ENCODE measurements at regions not wholly inside any gene's neighbourhood (a gene's known extent, or its start where the extent isn't known, plus 50 kb on each side); places are given as distances from the start of the nearest gene placed in this dataset.

DNA sequence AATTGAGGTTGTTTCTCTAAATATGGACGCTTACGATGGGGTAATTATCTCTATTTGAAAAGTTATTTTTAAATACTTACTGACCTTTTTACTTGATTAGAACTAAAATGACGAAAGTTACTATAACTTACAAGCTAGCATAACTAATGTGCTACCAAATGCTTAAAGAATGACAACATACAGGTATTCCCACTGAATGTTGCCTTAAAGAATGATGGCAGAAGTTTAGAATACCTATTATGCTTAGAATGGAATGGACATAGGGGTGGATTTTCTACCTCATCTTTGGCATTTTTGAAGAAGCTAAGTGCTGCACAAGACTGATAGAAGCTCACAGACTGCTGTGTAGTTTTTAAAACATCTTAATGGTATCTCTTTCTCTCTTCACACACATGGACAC is 284.8 kb downstream of the THBS2 start:
- no peak for DNase-seq (ENCODE audit: low spot score)

DNA sequence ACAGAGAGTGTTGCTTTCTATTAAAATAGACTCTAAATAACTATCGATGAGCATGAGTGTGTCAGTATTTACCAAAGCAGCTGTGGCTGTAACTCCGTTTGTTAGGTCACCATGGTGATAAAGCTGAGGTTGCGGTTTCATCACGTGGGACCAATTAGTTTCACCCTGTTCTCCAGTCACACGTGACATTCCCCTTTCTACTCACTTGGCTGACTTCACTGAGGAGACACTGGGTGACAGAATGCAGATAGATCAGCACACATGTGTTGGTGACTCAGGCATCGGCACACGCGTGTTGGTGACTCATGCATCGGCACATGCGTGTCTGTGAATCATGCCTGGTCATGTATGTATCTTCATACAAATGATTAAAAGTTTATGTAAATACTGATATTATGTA is 285.4 kb downstream of the THBS2 start:
- no peak for DNase-seq (ENCODE audit: low spot score)

DNA sequence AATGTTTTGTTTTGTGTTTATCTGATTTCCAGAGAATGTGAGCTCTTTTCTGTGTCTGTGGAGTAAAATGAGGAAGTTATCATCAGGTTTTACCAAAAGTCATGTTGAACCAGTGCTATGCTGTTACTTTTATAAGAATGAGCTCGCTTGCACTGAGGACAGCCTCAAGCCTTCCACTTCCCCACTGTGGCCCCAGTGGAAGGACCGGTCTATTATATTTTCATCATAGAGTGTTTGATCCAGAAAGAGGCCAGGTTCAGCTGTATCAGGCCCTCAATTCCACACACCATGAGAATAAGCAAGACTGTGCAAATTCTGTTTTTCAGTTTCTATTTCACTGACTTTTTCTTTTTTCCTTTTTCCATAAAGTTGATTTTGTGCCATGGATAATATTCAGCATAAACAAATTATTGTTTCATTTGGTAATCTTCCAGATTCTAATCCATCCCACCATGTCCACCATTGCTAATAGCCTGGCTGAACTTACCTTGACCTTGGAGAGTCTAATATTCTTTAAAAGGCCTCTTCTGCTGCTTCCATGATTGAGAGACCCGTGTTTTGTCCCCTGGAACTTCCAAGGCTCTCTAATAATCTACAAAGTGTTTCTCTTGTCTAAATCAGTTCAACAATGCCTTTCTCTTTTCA is 286.2 kb downstream of the THBS2 start:
- no peak for DNase-seq (ENCODE audit: low spot score)

DNA sequence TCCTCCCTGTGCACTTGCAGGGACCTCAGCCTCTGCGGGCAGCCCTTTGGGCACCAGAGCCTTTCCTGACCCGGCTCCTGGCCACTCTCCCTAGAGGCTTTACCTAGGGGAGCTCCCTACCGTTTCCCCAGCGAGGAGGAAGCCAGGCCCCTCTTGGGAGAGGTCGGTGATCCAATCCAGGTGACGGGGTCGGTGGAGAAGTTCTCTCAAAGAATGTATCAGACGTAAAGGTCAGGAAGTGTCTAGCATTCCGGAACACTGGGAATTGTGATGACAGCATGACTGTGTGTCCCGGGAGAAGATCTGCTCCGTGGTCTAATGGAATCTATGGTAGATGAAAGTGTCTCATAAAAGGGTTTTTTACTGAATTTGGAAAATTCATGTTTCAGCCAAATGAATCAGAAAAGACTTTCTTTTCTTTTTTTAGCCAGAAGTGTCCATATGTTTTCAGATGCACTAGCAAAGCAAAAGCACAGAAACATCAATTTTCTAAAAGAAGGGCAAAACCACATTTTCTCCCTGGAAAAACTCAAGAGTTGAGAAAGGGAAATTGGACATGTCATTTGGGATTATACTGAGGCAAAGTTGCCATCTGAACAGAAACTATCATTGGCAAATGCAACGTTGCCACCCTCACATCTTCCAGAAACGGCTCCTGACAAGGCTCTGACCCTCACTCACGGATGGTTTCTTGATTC is 289.4 kb downstream of the THBS2 start:
- DNase-seq (ENCODE audit: low spot score): no peak

DNA sequence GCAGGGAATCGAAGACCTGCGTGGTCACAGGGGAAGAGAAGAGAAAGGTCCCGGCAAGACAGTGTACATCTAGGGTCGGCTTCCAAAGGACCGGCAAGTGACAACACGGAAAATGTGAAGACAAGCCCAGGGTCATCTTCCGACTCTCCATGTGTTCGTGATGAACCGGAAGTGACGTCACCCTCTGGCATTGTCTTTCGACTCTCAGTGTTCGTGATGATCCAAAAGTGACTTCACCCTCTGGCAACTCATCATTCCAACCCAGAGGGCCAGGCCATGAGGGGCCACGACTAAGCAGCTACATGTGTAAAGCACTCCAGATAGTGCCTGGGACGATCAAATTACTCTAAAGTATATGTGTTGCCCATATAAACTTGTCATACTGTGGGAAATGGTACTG is 290.8 kb downstream of the THBS2 start:
- no peak for DNase-seq (ENCODE audit: low spot score)

DNA sequence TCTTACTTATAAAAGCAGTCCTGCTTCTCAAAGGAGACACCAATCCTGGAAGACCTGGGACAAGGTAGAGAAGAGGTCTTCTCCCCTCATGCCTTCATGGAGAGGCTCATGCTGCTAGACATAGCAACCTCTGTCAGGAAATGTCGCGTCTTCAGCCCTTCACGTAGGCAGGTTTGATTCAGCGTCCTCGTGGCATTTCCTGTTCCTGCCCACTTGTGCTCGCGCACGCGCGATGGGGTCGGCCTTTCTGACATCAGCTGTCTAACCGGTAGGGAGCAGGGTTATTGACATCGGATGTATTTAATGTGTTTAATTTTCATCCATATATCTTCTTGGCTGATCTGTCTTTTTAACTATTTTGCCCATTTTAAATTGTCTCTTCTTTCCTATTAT is 292.4 kb downstream of the THBS2 start:
- no peak for DNase-seq (ENCODE audit: low spot score)

DNA sequence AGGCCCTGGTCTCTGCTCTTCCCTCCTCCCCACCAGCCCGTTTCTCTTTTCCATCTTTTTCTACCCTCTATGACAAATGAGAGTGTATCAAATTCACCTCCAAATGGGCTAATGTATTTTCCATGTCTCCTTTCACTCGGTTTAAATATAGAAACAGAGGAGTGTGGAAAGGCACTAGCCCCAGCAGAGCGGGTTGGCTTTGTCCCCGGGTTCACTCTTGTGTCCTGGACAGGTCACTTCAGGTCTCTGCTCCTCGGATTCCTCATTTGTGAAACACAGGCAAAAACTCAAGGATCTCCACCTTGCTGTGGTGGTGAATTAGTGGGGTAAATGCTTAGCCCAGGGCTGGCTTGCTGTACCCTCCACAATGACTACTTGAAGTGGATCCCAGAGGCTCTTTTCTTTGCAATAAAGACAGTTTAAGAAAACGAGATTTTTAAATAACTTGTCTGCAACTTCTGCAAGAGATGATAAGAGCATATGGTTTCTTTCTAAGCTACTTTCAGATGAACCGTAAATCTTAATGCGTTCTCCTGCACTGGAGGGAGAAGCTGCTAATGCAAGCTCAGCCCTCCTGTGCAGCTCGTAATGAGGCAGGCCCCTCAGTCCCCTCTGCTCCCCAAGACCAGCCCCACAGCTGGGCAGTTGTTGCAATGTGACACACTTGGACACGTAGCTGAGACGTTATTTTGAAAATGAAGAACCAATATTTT is 292.9 kb downstream of the THBS2 start:
- no peak for DNase-seq (ENCODE audit: low spot score)

DNA sequence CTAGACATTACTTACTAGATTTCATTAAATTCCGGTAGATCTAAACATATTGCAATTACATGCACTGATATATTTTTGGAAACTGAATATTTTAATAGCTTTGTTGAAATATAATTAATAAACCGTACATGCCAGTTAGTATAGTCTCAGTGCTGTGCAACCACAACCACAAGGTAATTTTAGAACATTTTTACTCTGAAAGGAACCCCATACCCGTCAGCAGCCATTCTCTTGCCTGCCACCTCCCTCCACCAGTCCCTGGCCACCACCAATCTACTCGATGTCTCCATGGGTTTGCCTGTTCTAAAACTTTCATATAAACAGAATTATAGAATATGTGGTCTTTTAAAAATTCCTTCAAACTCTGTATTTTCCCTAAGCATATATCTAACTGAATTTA is 293.9 kb downstream of the THBS2 start:
- no peak for DNase-seq (ENCODE audit: low spot score)

DNA sequence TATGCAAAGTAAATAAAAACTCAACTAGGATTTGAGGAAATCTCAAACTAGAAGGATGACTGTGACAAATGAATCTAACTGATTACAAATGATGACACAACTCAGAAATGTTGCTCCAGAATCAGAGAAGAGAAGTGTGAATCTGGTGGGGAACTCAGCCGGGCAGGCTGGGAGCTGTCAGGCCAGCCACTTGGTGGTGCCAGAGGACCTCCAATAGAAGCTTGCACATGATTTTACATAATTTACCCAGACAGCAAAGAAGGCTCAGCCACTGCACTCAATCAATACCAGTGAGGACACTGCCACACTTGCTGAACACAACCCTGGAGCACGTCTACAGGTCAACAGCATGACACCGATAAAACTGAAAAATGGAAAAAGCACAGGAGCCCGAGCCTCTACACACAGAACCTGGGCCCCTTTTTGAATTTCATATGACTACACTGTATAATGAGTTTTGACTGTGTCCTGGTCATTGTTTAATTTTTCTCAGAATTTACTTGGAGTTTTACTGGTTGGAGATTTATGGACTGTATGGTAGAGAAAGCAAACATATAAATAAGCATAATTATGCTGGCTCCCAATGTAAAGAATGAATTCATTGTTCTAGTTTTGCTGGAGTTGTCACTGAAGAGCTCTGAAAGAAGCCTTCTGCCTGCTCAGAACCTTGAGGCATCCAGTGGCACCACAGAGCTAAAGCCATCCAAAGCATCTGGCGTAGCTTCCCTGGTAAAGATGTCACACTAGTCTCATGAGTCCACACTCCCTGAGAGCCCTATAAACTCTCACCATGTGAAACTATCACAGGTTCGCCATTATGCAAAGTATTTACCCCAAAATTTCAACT is 296.5 kb downstream of the THBS2 start:
- DNase-seq (ENCODE audit: low spot score): peak; percentile 25

DNA sequence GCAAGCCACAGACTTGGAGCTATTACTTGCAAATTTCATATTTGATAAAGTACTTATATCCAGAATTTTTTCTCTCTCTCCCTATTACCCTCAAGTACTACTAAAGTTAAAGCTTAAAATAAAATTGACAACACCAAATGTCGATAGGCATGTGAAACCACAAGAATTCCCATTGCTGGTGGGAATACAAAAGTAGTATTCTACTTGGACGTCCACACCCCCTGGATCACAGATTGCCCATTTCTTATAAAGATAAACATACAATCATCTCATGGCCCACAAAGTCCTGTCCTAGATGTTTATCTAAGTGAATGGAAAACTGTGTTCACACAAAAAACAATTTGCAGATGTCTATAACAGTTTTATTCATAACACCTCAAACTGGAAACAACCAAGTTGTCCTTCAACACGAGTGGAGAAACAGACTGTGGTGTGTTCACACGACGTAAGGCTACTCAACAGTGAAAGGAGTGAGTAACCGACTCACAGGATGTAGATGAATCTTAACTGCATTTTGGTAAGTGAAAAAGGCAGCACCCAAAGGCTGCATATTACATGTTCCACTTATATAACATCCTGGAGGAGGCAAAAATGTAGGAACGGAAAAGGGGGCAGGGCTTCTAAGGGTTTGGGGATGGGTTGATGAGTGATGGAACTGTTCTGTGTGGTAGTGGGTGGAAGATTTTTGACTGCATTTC is 297.4 kb downstream of the THBS2 start:
- no peak for DNase-seq (ENCODE audit: low spot score)

DNA sequence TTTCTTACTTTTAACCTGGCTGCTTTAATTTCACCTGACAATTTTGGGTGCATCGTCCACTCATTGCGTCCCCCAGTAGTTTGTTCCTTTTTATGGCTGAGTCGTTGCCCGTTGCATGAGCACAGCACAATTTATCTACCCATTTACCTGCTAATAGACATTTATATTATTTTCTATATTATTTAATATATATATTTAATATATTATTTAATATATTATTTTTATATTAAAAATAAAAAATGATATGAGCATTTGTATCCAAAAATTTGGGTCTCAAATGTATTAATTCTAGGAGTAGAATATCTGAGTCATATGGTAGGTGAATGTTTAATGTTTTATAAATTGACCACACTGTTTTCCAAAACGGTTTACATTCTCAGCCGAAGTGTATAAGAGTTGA is 300.2 kb downstream of the THBS2 start:
- no peak for DNase-seq (ENCODE audit: low spot score)

DNA sequence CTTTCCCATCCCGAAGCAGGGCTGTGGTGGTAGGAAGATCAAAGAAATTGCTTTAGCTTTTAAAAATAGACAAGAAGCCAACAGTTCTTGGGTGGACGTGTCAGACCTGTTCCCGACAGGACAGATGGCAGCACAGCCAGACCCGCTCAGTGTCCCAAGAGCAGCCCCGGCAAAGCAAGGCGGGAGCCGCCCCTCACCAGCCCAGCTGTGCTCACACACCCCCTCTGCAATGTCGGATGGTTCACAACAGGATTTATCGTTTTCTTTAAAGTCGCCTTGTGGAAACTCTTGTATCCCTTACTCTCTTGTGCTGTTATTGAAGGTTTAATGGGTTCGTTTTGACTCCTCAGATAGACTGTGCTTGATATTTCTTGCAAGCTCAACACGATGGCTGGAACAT is 302.4 kb downstream of the THBS2 start:
- no peak for DNase-seq (ENCODE audit: low spot score)

DNA sequence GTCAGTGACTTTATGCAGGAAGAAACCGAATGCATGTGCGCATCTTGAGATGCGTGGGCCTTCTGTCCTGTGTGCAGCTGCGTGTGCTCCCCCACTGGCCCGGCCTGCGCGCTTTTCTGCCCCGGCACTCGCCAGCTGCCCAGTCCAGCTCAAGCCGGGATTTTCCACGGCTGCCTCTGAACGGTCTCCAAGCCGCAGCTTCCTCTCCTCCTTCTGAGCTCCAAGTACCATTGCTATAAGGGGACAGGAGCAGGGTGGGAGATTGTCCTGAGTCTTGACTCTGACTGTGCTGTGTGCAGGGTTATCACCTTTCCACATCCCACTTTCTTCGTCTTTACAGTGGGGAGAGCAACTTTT is 302.8 kb downstream of the THBS2 start:
- no peak for DNase-seq (ENCODE audit: low spot score)

DNA sequence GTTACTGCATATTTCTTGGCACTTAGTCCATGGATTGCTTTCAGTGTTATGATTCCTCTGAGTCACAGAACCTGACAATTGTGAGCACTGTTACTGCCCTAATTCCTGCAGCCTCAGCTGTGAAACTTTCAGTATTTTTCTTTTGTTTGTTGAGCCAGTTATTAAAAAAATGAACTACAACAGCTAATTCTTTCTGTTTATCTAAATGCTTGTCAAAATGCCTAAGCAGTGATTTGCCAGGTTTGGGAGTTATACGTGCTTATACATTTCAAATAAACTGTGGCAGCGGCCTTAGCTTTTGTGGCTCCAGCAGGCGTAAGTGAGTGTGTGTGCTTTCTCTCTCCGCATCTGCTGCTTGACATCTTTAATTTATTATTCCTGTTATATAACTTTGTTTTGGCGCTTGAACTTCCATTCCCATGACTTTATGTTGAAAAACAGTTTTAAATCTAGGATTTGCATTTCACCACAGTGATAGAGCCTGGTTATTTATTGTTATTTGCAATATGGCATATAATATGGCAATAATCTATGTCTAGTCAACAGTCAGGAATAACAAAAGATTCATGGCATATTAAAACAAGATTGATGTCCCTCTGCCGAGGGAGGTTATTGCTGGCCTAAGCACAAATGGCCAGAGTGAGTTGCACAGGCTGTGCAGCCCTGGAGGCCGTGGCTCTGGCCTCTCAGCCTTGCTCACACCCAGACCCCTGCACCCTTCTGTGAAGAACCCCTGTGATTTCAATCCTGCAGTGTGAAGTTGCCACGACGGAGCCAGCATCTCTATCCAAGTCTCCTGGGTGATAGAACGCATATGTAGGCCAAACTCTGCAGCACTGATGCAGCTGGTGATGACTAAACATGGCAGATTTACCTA is 303.4 kb downstream of the THBS2 start:
- no peak for DNase-seq (ENCODE audit: low spot score)

DNA sequence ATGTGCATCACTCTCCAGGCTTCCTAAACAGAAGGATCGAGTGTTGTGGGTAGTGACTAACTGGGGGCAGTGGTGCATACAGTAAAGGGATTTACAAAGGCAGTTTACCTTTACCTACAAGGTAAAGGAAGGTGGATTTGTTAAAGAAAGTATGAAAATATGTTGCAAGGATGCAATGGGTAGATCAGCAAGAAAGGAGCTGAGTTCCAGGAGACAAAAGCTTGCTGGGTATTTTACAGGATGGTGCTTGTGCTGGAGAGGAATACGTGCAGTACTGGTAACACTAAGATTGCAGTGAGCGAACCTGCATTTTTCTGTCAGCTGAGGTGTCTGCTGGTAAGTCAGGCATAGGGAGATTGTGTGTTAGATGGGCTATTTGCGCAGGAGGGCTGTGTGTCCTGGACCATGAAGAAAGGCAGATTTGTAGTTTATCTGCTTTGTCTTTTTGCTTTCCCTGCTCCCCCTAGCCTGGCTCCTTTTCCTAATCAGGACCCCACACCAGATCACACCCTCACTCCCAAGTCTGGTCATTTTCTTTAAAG is 304.6 kb downstream of the THBS2 start:
- no peak for DNase-seq (ENCODE audit: low spot score)

DNA sequence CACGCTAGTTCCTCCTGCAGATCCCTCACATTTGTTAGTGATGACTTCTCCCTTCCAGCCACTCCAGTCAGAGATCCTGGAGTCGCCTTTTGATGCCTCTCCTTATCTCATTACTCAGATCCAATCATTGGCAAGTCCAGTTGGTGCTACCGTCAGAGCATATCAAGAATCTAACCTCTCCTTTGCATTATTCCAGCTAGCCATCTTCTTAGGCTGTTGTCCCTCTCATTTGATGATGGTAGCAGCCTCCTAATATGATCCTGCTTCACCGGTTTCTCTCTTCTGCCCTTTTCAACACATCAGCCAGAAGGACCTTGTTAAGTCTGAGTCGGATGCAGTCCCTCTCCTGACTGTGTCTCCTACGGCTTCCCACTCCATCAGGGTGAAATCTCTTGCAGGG is 305.6 kb downstream of the THBS2 start:
- DNase-seq (ENCODE audit: low spot score): no peak

DNA sequence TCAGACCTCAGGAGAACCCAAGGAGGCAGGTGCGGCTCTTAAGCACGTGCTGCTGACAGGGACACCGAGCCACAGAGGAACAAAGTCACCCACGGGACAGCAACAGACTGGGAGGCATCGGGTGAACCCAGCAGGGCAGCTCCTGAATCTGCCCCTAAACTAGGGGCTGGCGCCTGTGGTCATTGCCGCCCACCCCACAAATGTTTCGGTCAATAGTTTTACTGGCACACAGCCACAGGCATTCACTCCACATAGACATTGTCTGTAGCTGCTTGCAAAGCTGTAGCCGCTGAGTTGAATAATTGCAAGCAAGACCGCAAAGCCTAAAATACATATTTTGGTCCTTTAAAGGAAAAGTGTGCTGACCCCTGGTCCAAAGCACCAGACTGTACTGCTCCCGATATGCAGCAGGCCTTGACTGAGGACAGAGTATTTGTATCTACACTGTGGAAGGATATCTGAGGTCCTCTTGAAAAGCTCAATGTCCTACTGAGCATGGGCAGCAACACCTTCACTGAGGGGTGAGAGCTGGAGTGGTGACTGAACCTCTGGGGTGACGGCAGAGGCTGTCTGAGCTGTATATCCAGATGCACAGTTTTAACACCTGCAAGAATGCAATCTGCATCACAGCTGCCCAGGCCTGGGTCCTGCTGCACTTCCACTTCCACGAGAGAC is 310.3 kb downstream of the THBS2 start:
- no peak for DNase-seq (ENCODE audit: low spot score)

DNA sequence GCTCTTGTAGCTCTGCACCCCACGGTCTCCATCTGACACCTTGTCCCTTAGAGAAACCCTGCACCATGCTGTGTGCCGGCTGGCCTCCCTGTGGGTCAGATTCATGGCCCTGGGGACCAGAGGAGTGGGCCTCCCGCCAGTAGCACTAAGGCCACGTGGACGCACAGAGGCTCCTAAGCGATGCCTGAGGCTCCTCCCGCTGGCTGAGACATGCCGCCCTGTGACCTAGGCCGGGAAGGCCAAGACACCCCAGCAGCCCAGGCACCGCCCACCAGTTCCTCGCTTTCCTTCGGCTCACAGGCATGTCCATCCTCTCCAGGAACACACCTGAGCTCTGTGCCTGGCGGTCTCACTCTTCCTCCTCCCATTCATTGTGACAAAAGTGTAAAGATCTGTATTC is 311.0 kb downstream of the THBS2 start:
- DNase-seq (ENCODE audit: low spot score): no peak

DNA sequence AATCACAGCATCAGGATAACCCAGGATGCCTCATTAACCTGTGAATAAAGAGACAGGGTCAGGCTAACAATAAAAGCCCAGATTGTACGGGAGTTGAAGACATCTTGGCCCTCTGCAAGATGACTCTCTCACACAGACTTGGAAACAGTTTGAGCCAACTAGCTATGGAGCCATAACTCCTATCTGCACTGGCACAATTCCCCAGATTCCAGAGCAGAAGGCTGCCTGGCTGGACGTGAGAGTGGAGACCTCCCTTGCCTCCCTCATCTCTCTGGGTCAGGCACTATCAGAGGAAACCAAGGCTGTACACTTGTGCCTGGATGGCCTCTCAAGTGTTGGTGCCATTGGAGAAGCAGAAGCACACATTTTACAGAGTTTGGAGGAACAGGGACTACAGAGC is 312.6 kb downstream of the THBS2 start:
- no peak for DNase-seq (ENCODE audit: low spot score)

DNA sequence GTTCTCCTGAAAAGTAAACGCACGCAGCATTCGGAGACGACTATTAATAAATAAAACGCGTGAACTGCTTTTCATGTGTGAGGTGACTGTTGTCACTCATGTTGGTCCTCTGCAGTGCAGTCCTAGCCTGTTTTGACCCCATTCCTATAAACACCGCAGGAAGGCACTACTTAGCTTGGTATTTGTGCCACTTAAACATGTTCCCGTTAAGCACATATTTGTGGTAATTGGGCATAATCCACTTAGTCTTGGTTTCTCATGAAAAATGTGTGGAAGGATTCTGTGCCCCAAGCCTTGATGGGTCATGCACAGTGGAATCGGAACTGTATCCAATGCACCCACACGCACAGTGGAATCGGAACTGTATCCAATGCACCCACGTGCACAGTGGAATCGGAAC is 313.9 kb downstream of the THBS2 start:
- DNase-seq (ENCODE audit: low spot score): no peak
